LNCAP (cell line): ENCODE measurements at regions not wholly inside any gene's neighbourhood (a gene's known extent, or its start where the extent isn't known, plus 50 kb on each side); places are given as distances from the start of the nearest gene placed in this dataset.

ENCODE experiments used
- CTCF ChIP-seq: fragments of 450-650 bp; IDR thresholded peaks from 2 replicates; pipeline ENCODE4 v1.5.1; 2017; ENCODE audit warnings: mild to moderate bottlenecking

GRCh38 chr4:89483833-89484232 lies 176.2 kb upstream of the GPRIN3 start:
- TF ChIP-seq CTCF, result no peak

GRCh38 chr4:89482926-89483595 lies 175.5 kb upstream of the GPRIN3 start:
- no peak for TF ChIP-seq CTCF

GRCh38 chr4:89482251-89482650 lies 174.7 kb upstream of the GPRIN3 start:
- TF ChIP-seq CTCF, result peak; percentile 56

- TF ChIP-seq CTCF, result no peak
These were observed 162.4 kb upstream of the GPRIN3 start for GRCh38 chr4:89469930-89470375.

- no peak for TF ChIP-seq CTCF
These were observed 161.9 kb upstream of the GPRIN3 start for GRCh38 chr4:89469516-89469915.

- no peak for TF ChIP-seq CTCF
These were observed 161.0 kb upstream of the GPRIN3 start for GRCh38 chr4:89468602-89469001.

GRCh38 chr4:89463341-89463740 lies 155.7 kb upstream of the GPRIN3 start:
- TF ChIP-seq CTCF, result no peak

GRCh38 chr4:89447543-89447942 lies 139.9 kb upstream of the GPRIN3 start:
- no peak for TF ChIP-seq CTCF
